ENCODE measurements at regions not wholly inside any gene's neighbourhood (a gene's known extent, or its start where the extent isn't known, plus 50 kb on each side); places are given as distances from the start of the nearest gene placed in this dataset.

GRCh38 chr6:91654357-91654756, 1067.5 kb upstream of the MAP3K7 start:
- TF ChIP-seq, protein P1, sequence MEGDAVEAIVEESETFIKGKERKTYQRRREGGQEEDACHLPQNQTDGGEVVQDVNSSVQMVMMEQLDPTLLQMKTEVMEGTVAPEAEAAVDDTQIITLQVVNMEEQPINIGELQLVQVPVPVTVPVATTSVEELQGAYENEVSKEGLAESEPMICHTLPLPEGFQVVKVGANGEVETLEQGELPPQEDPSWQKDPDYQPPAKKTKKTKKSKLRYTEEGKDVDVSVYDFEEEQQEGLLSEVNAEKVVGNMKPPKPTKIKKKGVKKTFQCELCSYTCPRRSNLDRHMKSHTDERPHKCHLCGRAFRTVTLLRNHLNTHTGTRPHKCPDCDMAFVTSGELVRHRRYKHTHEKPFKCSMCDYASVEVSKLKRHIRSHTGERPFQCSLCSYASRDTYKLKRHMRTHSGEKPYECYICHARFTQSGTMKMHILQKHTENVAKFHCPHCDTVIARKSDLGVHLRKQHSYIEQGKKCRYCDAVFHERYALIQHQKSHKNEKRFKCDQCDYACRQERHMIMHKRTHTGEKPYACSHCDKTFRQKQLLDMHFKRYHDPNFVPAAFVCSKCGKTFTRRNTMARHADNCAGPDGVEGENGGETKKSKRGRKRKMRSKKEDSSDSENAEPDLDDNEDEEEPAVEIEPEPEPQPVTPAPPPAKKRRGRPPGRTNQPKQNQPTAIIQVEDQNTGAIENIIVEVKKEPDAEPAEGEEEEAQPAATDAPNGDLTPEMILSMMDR (IDR thresholded peaks at IDR 0.05) = no peak
- TF ChIP-seq POLR2A (IDR thresholded peaks at IDR 0.05) (no peak), POLR2AphosphoS5 (IDR thresholded peaks at IDR 0.05; ENCODE audit: insufficient read depth in 1 of 2, low read depth in 1 of 2) (no peak)
